ENCODE measurements at regions not wholly inside any gene's neighbourhood (a gene's known extent, or its start where the extent isn't known, plus 50 kb on each side); places are given as distances from the start of the nearest gene placed in this dataset.
"Not testable (repeated sequence)": the region's sequence is repeated elsewhere in the genome, so short reads cannot be mapped to it uniquely, and the experiment has no call there.

- CTCF ChIA-PET, H3K27ac Mint-ChIP-seq: not testable (repeated sequence)
Observed at GRCh38 chr1:2851918-2852317, 50.4 kb upstream of the TTC34 start.

GRCh38 chr1:2853711-2854110, 52.2 kb upstream of the TTC34 start:
- H3K9me3 Mint-ChIP-seq, result peaks cover under 1% of the 10 kb centered on the region
- ChIA-PET POLR2A (no interaction called here), CTCF (no interaction called here)
- intact Hi-C loops (cut with micrococcal nuclease), result no loop called here
- no peaks in the 10 kb centered on the region for H3K36me3 Mint-ChIP-seq (ENCODE audit: low read depth)
- no peaks in the 10 kb centered on the region for H3K4me1 Mint-ChIP-seq
- DNase-seq (no peak), ATAC-seq (ENCODE audit: low read depth) (no peak)
- TF ChIP-seq CTCF (IDR thresholded peaks at IDR 0.05), result no peak
- no peak overlapping the region for H3K4me3 Mint-ChIP-seq
- H3K27me3 Mint-ChIP-seq, result peaks cover 2% of the 10 kb centered on the region
- no peak overlapping the region for H3K27ac Mint-ChIP-seq

More at GRCh38 chr1:2851918-2852317, 50.4 kb upstream of the TTC34 start:
- H3K4me1 Mint-ChIP-seq; H3K9me3 Mint-ChIP-seq; H3K27me3 Mint-ChIP-seq; ATAC-seq (ENCODE audit: low read depth); H3K36me3 Mint-ChIP-seq (ENCODE audit: low read depth); H3K4me3 Mint-ChIP-seq; POLR2A ChIA-PET; DNase-seq; intact Hi-C loops (cut with micrococcal nuclease): not testable (repeated sequence)

GRCh38 chr1:2854151-2854550, 52.7 kb upstream of the TTC34 start:
- POLR2A ChIA-PET, result no interaction called here
- Mint-ChIP-seq H3K36me3 (ENCODE audit: low read depth) (no peaks in the 10 kb centered on the region), H3K9me3 (peaks cover 2% of the 10 kb centered on the region), H3K27me3 (no peaks in the 10 kb centered on the region), H3K4me1 (no peaks in the 10 kb centered on the region), H3K4me3 (no peak overlapping the region), H3K27ac (no peak overlapping the region)
- ATAC-seq (ENCODE audit: low read depth) (no peak), DNase-seq (no peak)
- intact Hi-C loops (cut with micrococcal nuclease), result no loop called here
- CTCF ChIA-PET, result no interaction called here
- no peak for TF ChIP-seq CTCF (IDR thresholded peaks at IDR 0.05)

- no peaks in the 10 kb centered on the region for H3K27me3 Mint-ChIP-seq
- no peak overlapping the region for H3K27ac Mint-ChIP-seq
- H3K4me3 Mint-ChIP-seq, result no peak overlapping the region
- ATAC-seq (ENCODE audit: low read depth) (no peak), DNase-seq (no peak)
- H3K9me3 Mint-ChIP-seq, result peaks cover 2% of the 10 kb centered on the region
- no peaks in the 10 kb centered on the region for H3K4me1 Mint-ChIP-seq
- intact Hi-C loops (cut with micrococcal nuclease), result no loop called here
- H3K36me3 Mint-ChIP-seq (ENCODE audit: low read depth), result no peaks in the 10 kb centered on the region
- ChIA-PET POLR2A (no interaction called here), CTCF (no interaction called here)
- no peak for TF ChIP-seq CTCF (IDR thresholded peaks at IDR 0.05)
Observed at GRCh38 chr1:2854611-2855010, 53.1 kb upstream of the TTC34 start.

GRCh38 chr1:2855206-2856065, 53.9 kb upstream of the TTC34 start:
- Mint-ChIP-seq H3K36me3 (ENCODE audit: low read depth) (no peaks in the 10 kb centered on the region), H3K27ac (no peak overlapping the region), H3K9me3 (peaks cover 2% of the 10 kb centered on the region), H3K4me3 (no peak overlapping the region), H3K4me1 (no peaks in the 10 kb centered on the region), H3K27me3 (no peaks in the 10 kb centered on the region)
- TF ChIP-seq CTCF (IDR thresholded peaks at IDR 0.05), result no peak
- ChIA-PET POLR2A (no interaction called here), CTCF (no interaction called here)
- ATAC-seq (ENCODE audit: low read depth), result no peak
- DNase-seq, result no peak
- intact Hi-C loops (cut with micrococcal nuclease), result no loop called here

GRCh38 chr1:2856066-2856390, 54.5 kb upstream of the TTC34 start:
- TF ChIP-seq CTCF (IDR thresholded peaks at IDR 0.05), result no peak
- Mint-ChIP-seq H3K9me3 (peaks cover 2% of the 10 kb centered on the region), H3K27ac (no peak overlapping the region), H3K4me3 (no peak overlapping the region), H3K4me1 (no peaks in the 10 kb centered on the region), H3K27me3 (no peaks in the 10 kb centered on the region), H3K36me3 (ENCODE audit: low read depth) (no peaks in the 10 kb centered on the region)
- ChIA-PET POLR2A (no interaction called here), CTCF (no interaction called here)
- no peak for DNase-seq
- intact Hi-C loops (cut with micrococcal nuclease), result no loop called here
- no peak for ATAC-seq (ENCODE audit: low read depth)

All from activated B cell treated with CpG ODN at 0.5 μM for 24 hours (primary cell).